GM12878 (cell line): ENCODE measurements at regions not wholly inside any gene's neighbourhood (a gene's known extent, or its start where the extent isn't known, plus 50 kb on each side); places are given as distances from the start of the nearest gene placed in this dataset.

Experiments
- ATAC-seq: fragments of 200-7000 bp; cut with Tn5 transposase; 3 replicates; pipeline ENCODE4 v1.9.1; 2020; ENCODE audit warnings: mild to moderate bottlenecking, moderate library complexity
- BruUV-seq: library from RNA; stranded (reverse); fragments of 400-500 nt; replicated peaks from 2 replicates; lab custom pipeline; 2021; lab: Mats Ljungman, UMichigan
- CTCF ChIA-PET: fragments of 300-600 bp; sonication (Branson Sonifier 250); formaldehyde crosslinking; extraction: SDS; loops from one replicate; lab custom pipeline; 2021; ENCODE audit warnings: inconsistent platforms; lab: Yijun Ruan, JAX
- POLR2A ChIA-PET: fragments of 350-600 bp; formaldehyde crosslinking; extraction: SDS; loops from one replicate; lab custom pipeline; 2021; ENCODE audit warnings: inconsistent platforms; lab: Charles Lee
- RAD21 ChIA-PET: fragments of 300-600 bp; sonication (Branson Sonifier 250); formaldehyde crosslinking; loops from one replicate; lab custom pipeline; 2023; ENCODE audit warnings: antibody characterized with exemption; ENCODE audit not compliant: unreplicated experiment; lab: Charles Lee
- SMC1A ChIA-PET: fragments of 300-600 bp; sonication (Branson Sonifier 250); formaldehyde crosslinking; loops from one replicate; lab custom pipeline; 2023; ENCODE audit not compliant: unreplicated experiment, uncharacterized antibody; lab: Charles Lee
- DNase-seq: peaks from one replicate; pipeline ENCODE4 v3.0.0-alpha.2; 2011; ENCODE audit warnings: low read depth, low spot score
- FAIRE-seq: peaks from 3 replicates; lab custom pipeline; 2011; peaks lifted over from hg19 to GRCh38; lab: Jason Lieb, UNC
- H2AFZ ChIP-seq: 2 replicates; pipeline ENCODE4 v1.6.0; 2011; ENCODE audit warnings: low read depth, low read length, control low read depth; ENCODE audit not compliant: control insufficient read depth
- H3K27ac ChIP-seq: 2 replicates; pipeline ENCODE4 v1.5.1; 2011; ENCODE audit warnings: control low read depth; ENCODE audit not compliant: control insufficient read depth, insufficient read depth
- H3K27me3 ChIP-seq, 2 experiments: replicated peaks in 1 of 2; 2 replicates each; pipeline versions ENCODE4 v1.6.0 to v1.6.1; 2011; ENCODE audit warnings: low read length in 1 of 2; ENCODE audit not compliant: control insufficient read depth in 2 of 2, insufficient read depth in 2 of 2
- H3K36me3 ChIP-seq, 2 experiments: 2 replicates each; pipeline ENCODE4 v1.5.1; 2011; ENCODE audit warnings: low read length in 1 of 2; ENCODE audit not compliant: control insufficient read depth in 2 of 2, insufficient read depth in 2 of 2
- H3K4me1 ChIP-seq: 2 replicates; pipeline ENCODE4 v1.6.1; 2011; ENCODE audit warnings: mild to moderate bottlenecking, low read length, moderate library complexity, mixed read lengths; ENCODE audit not compliant: control insufficient read depth, insufficient read depth
- H3K4me2 ChIP-seq: 2 replicates; pipeline ENCODE4 v1.6.0; 2011; ENCODE audit warnings: control low read depth; ENCODE audit not compliant: control insufficient read depth, insufficient read depth
- H3K4me3 ChIP-seq: fragments of 200-600 bp; sonication (generic); 2 replicates; pipeline ENCODE4 v1.5.1; 2016
- H3K79me2 ChIP-seq: 2 replicates; pipeline ENCODE4 v1.6.0; 2011; ENCODE audit warnings: low read length; ENCODE audit not compliant: control insufficient read depth, insufficient read depth
- H3K9ac ChIP-seq: 2 replicates; pipeline ENCODE4 v1.8.0; 2011; ENCODE audit warnings: low read length, control low read depth, mixed read lengths; ENCODE audit not compliant: control insufficient read depth, insufficient read depth
- H3K9me3 ChIP-seq: replicated peaks from 3 replicates; pipeline ENCODE4 v1.5.1; 2011; ENCODE audit warnings: mild to moderate bottlenecking, low read length; ENCODE audit not compliant: control insufficient read depth, insufficient read depth
- H4K20me1 ChIP-seq: 2 replicates; pipeline ENCODE4 v1.6.0; 2011; ENCODE audit not compliant: control insufficient read depth, insufficient read depth
- ATF7 ChIP-seq: fragments of 450-650 bp; IDR thresholded peaks from 2 replicates; pipeline ENCODE4 v1.6.1; 2016; ENCODE audit warnings: low read depth, mild to moderate bottlenecking
- CBFB ChIP-seq: IDR thresholded peaks from 2 replicates; pipeline ENCODE4 v1.6.1; 2016; ENCODE audit warnings: antibody characterized with exemption, low read depth
- HCFC1 ChIP-seq: fragments of 150-350 bp; IDR thresholded peaks from 2 replicates; pipeline ENCODE4 v1.6.1; 2014; ENCODE audit warnings: low read length
- HSF1 ChIP-seq: fragments of 150-350 bp; IDR thresholded peaks from 2 replicates; pipeline ENCODE4 v1.6.1; 2014; ENCODE audit warnings: mild to moderate bottlenecking, low read depth, low read length
- IRF5 ChIP-seq: fragments of 450-650 bp; IDR thresholded peaks from 2 replicates; pipeline ENCODE4 v1.6.1; 2017; ENCODE audit warnings: borderline replicate concordance
- MEF2B ChIP-seq: fragments of 450-650 bp; IDR thresholded peaks from 2 replicates; pipeline ENCODE4 v1.6.1; 2018; ENCODE audit warnings: mild to moderate bottlenecking, moderate library complexity; ENCODE audit not compliant: partially characterized antibody, poor library complexity, severe bottlenecking
- POU2F2 ChIP-seq: IDR thresholded peaks from 3 replicates; pipeline ENCODE4 v1.6.1; 2011; ENCODE audit warnings: low read depth, mild to moderate bottlenecking, low read length, borderline replicate concordance
- SIN3A ChIP-seq: IDR thresholded peaks from 2 replicates; pipeline ENCODE4 v1.6.1; 2012; ENCODE audit warnings: low read depth, low read length, improper control_type of control experiment
- SMAD5 ChIP-seq: IDR thresholded peaks from 2 replicates; pipeline ENCODE4 v1.6.1; 2016; ENCODE audit warnings: antibody characterized with exemption, low read depth
- TCF12 ChIP-seq: IDR thresholded peaks from 2 replicates; pipeline ENCODE4 v1.6.1; 2011; ENCODE audit warnings: low read depth, mild to moderate bottlenecking, low read length
- USF1 ChIP-seq: IDR thresholded peaks from 2 replicates; pipeline ENCODE4 v1.6.1; 2011; ENCODE audit warnings: borderline replicate concordance, low read depth, mild to moderate bottlenecking, moderate library complexity, mixed read lengths, low read length; ENCODE audit not compliant: insufficient read depth; ENCODE audit errors: extremely low read length
- YY1 ChIP-seq: IDR thresholded peaks from 2 replicates; pipeline ENCODE4 v1.6.1; 2011; ENCODE audit warnings: low read depth, mild to moderate bottlenecking, low read length
- ZNF384 ChIP-seq: IDR thresholded peaks from 2 replicates; pipeline ENCODE4 v1.6.1; 2012; ENCODE audit warnings: low read depth, mild to moderate bottlenecking, low read length, improper control_type of control experiment, borderline replicate concordance
- WGBS: methylation state at CpG from one replicate; pipeline ENCODE4 v1.1.6; 2016; ENCODE audit warnings: low lambda C conversion rate; ENCODE audit not compliant: insufficient replicate concordance, insufficient coverage; ENCODE audit errors: missing lambda C conversion rate; 5-methylcytosine and 5-hydroxymethylcytosine counted together
- in situ Hi-C: fragments of 300-500 bp; cut with MboI; formaldehyde crosslinking; loops from 9 replicates; pipeline ENCODE4 v1.14.3; 2018; ENCODE audit warnings: mixed read lengths
- intact Hi-C: fragments of 100-400 bp; cut with micrococcal nuclease; formaldehyde crosslinking; loops from one replicate; pipeline ENCODE4 v1.14.2; 2022; ENCODE audit not compliant: unreplicated experiment
- TF ChIP-seq, protein P1 (sequence below): fragments of 450-650 bp; IDR thresholded peaks from 2 replicates; pipeline ENCODE4 v1.6.1; 2018; ENCODE audit warnings: borderline replicate concordance, mild to moderate bottlenecking; ENCODE audit not compliant: partially characterized antibody
- TF ChIP-seq, protein P2 (sequence below): IDR thresholded peaks from 2 replicates; pipeline ENCODE4 v1.6.1; 2012; ENCODE audit warnings: low read depth, low read length, improper control_type of control experiment

DNA sequence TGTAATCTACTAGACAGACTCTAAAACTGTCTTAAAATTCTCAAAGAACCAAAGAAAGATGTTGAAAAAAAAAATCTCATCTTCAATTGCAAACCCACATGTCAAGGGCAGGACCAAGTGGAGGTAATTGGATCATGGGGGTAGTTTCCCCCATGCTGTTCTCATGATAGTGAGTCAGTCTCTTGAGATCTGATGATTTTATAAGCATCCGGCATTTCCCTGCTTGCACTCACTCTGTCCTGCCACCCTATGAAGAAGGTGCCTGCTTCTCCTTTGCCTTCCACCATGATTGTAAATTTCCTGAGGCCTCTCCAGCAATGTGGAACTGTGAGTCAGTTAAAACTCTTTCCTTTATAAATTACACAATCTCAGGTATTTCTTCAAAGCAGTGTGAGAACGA is 257.0 kb downstream of the HHIPL2 start:
- intact Hi-C loops (no loop called here), in situ Hi-C loops (no loop called here)
- H3K27ac ChIP-seq = no peak overlapping the region
- ATAC-seq (no peak), FAIRE-seq (no peak), DNase-seq (no peak)
- H3K4me2 ChIP-seq = no peak overlapping the region
- ChIA-PET RAD21 (no interaction called here), CTCF (no interaction called here), SMC1A (no interaction called here), POLR2A (no interaction called here)
- H2AFZ ChIP-seq = no peak overlapping the region
- BruUV-seq = no TSS peak
- no peaks in the 10 kb centered on the region for H3K9me3 ChIP-seq
- H3K36me3 ChIP-seq = no peaks in the 10 kb centered on the region
- H3K4me1 ChIP-seq = no peaks in the 10 kb centered on the region
- no peak overlapping the region for H3K4me3 ChIP-seq
- no peak overlapping the region for H3K9ac ChIP-seq
- no peaks in the 10 kb centered on the region for H3K79me2 ChIP-seq
- H4K20me1 ChIP-seq = no peaks in the 10 kb centered on the region
- WGBS = 56% methylated on average over 2 of the region's 2 CpGs
- no peaks in the 10 kb centered on the region for H3K27me3 ChIP-seq
- no peak for TF ChIP-seq HSF1
- TF ChIP-seq ATF7 = no peak
- no peak for TF ChIP-seq POU2F2
- no peak for TF ChIP-seq CBFB
- TF ChIP-seq, protein P1, sequence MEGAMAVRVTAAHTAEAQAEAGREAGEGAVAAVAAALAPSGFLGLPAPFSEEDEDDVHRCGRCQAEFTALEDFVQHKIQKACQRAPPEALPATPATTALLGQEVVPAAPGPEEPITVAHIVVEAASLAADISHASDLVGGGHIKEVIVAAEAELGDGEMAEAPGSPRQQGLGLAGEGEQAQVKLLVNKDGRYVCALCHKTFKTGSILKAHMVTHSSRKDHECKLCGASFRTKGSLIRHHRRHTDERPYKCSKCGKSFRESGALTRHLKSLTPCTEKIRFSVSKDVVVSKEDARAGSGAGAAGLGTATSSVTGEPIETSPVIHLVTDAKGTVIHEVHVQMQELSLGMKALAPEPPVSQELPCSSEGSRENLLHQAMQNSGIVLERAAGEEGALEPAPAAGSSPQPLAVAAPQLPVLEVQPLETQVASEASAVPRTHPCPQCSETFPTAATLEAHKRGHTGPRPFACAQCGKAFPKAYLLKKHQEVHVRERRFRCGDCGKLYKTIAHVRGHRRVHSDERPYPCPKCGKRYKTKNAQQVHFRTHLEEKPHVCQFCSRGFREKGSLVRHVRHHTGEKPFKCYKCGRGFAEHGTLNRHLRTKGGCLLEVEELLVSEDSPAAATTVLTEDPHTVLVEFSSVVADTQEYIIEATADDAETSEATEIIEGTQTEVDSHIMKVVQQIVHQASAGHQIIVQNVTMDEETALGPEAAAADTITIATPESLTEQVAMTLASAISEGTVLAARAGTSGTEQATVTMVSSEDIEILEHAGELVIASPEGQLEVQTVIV = no peak
- TF ChIP-seq SMAD5 = no peak
- no peak for TF ChIP-seq SIN3A
- no peak for TF ChIP-seq MEF2B
- no peak for TF ChIP-seq TCF12
- TF ChIP-seq, protein P2, sequence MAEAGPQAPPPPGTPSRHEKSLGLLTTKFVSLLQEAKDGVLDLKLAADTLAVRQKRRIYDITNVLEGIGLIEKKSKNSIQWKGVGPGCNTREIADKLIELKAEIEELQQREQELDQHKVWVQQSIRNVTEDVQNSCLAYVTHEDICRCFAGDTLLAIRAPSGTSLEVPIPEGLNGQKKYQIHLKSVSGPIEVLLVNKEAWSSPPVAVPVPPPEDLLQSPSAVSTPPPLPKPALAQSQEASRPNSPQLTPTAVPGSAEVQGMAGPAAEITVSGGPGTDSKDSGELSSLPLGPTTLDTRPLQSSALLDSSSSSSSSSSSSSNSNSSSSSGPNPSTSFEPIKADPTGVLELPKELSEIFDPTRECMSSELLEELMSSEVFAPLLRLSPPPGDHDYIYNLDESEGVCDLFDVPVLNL = no peak
- no peak for TF ChIP-seq YY1
- no peak for TF ChIP-seq IRF5
- TF ChIP-seq ZNF384 = no peak
- no peak for TF ChIP-seq HCFC1
- TF ChIP-seq USF1 = no peak
